Epithelial cell of prostate (primary cell): ENCODE measurements at regions not wholly inside any gene's neighbourhood (a gene's known extent, or its start where the extent isn't known, plus 50 kb on each side); places are given as distances from the start of the nearest gene placed in this dataset.
A peak's percentile ranks its signal among the peaks of the same experiment; 100 is the strongest.

Experiments
- DNase-seq: peaks from one replicate; pipeline ENCODE4 v3.0.0-alpha.2; 2011; ENCODE audit warnings: low read depth, low spot score
- H3K27ac ChIP-seq: fragments of 450-650 bp; 2 replicates; pipeline ENCODE4 v1.5.1; 2017; ENCODE audit warnings: mild to moderate bottlenecking

DNA sequence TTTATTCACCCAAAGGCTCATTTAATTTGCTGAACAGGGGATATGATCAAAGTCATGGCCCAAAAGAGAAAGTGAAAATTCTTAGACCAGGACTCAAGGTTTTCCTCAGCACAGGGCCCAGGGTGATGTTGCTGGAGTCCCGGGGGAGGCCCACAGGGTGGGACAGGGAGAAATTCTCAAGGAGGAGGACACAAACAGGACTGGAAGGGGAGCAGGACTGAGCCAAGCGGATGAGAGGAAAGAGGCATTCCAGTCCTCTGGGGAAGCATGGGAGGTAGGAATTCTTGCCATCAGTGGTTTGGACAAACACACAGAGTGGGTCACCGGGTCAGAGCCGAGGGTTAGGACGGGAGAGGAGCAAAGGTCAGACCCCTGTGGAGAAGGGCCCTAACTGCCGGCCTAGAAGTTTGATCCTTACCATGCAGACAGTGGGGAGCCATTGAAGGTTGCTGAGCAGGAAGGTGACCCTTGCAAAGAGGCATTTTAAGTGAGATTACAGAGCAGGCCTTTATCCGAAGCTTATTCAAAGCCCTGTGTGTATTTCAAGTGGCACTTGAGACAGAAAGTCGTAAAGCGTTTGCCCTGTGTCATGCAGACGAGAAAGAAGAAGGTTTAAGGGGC is 68.4 kb upstream of the PTGR2 start:
- no peak overlapping the region for H3K27ac ChIP-seq
- no peak for DNase-seq

DNA sequence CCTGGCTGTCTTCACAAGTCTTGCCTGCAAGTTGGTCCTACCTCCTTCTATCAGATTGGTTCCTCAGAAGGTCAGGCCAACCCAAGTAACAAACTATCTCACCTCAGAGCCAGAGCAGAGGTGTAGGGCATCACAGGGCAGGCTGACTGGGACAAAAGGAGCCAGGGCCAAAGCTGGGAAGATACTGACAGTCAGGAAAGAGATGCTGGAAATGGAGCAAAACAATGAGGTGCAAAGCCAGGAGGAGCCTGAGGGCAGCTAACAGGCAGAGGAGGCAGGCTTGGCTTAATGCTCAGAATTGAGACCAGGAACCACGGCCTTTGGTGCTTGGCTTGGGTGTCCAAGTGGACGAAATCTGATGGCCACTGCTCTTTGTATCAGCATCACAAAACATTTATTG is 68.4 kb upstream of the PNMA1 start:
- no peak overlapping the region for H3K27ac ChIP-seq
- no peak for DNase-seq

DNA sequence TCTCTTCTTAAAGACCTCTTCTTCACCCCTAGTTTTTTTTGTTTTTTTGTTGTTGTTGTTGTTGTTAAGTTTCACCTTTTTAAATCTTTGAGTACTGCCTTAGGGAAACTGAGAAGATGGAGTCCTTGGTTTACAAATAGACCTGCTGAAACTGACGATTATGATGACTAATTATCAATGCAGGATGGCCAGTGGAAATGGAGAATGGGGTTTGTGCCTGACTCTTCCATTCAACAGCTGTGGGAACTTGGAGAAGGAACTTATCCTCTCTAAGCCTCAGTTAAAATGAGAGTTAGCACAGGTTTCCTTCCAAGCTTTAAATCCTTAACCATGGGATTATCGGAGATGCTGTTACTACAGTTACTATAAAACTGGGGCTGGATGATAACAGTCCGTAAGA is 66.7 kb upstream of the PNMA1 start:
- DNase-seq, result no peak
- no peak overlapping the region for H3K27ac ChIP-seq

DNA sequence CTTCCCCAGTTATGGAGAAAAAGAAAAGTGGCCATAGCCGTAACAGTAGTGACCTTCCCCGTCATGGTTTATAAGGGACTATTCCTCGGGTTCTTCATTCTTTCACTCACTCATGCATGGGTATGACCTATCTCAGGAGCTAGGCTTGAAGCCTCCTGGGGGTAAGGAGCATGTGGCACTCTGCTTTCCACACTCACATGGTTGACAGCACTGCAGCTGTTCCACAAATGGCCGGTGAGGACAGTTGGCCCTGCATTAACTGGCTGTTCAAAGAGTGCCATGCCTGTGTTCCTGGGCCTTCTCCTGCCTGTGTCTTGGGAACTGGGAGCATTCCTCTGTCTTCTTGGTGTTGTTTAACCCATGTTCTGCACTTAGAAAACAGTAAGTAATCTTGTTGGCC is 66.2 kb upstream of the PNMA1 start:
- no peak overlapping the region for H3K27ac ChIP-seq

DNA sequence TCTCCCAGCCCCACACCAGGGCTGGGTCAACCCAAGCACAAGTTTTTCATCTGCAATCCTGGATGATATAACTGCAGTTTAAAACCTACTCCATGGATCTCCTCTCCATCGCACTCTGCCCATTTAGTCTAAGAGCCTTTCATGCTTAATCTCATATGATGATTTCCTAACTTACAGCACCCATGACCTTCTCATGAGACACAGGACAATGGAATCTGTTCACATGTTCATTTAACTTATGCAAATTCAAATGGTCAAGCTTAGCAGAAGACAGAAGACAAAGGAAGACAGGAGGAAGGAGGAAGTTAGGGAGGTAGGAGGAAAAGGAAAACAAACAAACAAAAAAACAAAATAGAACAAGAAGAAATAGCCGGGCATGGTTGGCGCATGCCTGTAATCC is 64.6 kb upstream of the PNMA1 start:
- no peak overlapping the region for H3K27ac ChIP-seq
- DNase-seq, result no peak

More for the DNA sequence above, 66.2 kb upstream of the PNMA1 start:
- DNase-seq, result no peak

DNA sequence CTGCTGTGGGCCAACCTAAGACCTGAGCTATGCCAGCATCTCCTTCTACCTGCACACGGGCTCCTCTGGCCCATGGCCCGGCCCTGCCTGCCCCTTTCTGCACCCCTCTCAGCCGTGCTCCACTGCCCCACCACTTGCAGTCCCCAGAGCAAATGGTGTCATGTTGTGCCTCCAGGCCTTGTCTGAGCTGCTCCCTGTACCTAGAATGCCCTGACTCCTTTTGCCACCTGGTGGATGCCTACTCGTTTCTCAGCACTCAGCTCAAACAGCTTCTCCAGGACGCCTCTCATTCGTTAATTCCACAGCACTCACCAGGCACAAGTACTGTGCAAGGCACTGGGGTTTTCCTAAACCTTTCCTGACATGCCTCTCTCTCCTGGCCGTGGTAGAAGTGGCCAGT is 63.2 kb upstream of the PNMA1 start:
- DNase-seq, result no peak
- no peak overlapping the region for H3K27ac ChIP-seq

DNA sequence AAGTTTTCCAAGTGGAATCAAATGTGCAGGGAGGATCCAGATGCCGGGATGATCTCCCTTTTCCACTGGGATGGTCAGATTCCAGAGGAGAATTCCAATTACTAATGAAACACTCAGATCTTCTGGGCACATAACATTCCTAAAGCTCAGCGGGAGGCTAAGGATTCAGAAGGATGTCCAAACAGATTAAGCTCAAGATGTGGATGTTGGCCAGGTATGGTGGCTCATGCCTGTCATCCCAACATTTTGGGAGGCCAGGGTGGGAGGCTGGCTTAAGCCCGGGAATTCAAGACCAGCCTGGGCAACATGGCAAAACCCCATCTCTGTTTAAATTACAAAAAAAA is 62.0 kb upstream of the PNMA1 start:
- no peak overlapping the region for H3K27ac ChIP-seq
- DNase-seq, result no peak

DNA sequence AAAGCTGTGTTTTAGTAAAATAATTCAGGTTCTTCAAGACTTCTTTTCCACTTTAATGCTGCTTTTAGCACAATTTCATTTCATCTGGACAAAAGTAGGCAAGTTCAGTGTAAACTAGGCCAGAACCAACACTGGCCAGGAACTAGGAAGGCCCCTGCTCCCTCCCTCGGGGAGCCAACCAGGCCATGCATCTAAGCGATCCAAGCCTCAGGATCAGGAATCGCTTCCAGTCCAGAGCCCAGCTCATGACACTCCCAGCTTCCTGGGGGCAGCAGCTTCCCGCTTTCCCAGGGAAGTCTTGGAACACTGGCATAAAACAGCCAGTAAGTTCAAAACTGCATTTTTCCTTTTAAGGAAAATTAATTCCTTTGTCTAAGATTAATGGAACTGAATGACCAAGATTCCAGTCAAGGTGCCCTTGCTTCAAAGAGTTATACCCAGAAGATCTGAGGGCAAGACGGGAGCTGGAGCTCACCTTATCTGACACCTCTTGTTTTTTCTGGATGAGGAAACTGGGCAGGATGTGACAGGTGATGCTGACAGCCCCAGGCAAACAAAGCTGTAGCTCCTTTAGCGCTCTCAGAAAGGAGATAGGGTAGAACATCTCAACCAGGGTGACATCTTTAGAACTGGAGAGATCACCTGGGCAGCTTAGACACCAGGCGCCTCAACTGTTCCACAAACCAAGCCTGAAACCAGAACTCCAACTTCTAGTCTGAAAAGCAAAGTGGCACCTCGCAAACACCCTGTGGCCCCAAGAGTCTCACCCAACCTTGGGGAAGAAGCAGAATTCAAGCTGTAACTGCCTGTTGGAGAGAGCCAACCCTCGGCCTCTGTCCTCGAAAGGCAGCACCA is 61.4 kb upstream of the PNMA1 start:
- no peak for DNase-seq
- no peak overlapping the region for H3K27ac ChIP-seq

DNA sequence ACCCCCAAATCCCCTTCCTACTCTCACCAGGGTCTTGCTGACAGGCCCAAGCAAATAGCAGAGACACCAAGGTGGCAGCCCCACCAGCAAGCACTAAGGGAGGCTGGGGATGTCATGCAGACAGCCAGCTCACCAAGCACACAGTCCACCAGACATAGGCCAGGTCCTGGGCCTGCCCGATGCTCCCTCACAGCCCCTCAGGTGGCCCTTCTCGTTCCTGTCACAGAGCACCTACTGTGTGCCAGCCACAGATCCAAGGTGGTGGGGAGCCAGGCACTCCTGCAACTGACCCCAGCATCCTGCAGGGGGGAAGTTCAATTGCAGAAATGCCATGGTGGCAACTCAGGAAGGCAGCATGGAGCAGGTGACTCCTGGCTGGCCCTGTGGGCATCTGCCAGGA is 60.5 kb upstream of the PNMA1 start:
- DNase-seq, result no peak
- no peak overlapping the region for H3K27ac ChIP-seq

DNA sequence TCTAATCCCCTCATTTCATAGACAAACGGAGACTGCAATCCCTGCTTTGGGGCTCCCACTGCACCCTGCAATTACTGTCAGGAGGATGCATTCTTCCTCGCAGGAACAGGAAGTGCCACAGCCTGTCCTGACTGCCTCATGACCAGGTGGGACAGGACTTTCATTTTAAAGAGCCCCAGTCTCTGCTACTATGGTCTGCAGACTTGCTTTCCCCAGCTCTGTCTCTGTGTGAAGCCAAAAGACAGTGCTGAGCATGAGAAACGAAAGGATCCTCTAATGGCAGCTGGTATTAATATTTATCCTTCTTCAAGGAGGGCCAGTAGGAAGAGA is 60.0 kb upstream of the PNMA1 start:
- H3K27ac ChIP-seq, result no peak overlapping the region
- DNase-seq, result no peak

DNA sequence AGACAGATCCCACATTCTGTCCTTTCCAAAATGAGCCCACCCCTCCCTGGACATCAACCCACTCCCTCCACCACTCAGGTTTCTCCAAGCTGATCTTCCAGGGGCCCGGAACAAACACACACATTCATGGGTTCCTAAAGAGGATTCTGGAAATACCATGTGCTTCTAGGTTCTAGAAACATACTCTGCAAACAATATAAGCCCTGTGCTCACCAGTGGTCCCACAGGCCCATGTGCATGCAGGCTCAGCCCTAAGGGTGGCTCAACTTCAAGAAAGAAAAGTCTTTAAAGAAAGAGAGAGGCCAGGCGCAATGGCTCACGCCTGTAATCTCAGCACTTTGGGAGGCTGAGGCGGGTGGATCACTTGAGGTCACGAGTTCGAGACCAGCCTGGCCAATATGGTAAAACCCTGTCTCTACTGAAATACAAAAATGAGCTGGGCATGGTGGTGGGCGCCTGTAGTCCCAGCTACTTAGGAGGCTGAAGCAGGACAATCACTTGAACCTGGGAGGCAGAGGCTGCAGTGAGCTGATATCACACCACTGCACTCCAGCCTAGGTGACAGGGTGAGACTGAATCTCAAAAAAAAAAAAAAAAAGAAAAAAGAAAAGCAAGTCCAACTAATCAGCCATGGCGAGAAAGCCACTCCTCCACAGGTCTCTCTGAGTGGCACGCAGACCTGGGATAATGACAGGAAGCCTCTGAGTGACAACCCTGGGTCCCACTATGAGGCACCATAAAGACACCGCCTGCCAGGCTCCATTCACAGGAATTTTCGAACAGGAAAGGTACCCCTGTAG is 59.5 kb upstream of the PNMA1 start:
- H3K27ac ChIP-seq, result no peak overlapping the region
- no peak for DNase-seq

DNA sequence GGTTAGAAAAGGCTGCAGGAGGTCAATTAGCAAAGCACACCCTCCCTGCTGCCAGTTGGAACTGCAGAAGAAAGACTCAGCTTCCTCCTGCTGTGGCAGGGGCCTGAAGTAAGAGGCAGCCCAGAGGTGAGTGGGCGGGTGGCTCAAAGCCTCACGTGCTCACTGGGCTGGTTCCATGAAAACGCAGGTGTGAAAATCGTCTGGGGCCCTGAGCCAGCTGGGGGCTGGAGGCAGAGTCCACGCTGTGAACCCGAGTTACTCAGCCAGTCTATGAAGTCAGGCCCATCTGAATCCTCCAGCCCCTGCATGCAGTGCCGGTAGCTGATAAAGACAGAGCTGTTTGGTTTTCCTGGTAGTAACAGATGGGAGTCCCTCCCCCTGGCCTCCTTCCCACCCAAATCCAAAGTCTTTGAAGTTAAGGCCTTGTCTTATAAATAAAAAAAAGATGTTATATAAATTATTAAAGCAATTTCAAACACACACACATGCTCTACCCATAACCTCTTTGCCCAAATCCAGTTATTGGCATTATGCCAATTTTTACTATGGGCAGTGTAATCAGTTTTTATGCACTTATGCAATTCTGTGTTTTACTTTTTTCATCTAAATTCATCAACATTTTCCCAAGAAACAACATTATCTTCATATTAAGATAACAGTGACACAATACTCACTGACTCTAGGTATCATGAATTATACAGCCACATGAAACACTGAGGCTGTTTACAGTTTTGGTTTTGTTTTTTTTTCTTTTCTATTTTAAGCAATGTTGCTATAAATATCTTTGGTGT is 57.9 kb upstream of the PNMA1 start:
- DNase-seq, result no peak
- peak overlapping the region; percentile 61 for H3K27ac ChIP-seq

DNA sequence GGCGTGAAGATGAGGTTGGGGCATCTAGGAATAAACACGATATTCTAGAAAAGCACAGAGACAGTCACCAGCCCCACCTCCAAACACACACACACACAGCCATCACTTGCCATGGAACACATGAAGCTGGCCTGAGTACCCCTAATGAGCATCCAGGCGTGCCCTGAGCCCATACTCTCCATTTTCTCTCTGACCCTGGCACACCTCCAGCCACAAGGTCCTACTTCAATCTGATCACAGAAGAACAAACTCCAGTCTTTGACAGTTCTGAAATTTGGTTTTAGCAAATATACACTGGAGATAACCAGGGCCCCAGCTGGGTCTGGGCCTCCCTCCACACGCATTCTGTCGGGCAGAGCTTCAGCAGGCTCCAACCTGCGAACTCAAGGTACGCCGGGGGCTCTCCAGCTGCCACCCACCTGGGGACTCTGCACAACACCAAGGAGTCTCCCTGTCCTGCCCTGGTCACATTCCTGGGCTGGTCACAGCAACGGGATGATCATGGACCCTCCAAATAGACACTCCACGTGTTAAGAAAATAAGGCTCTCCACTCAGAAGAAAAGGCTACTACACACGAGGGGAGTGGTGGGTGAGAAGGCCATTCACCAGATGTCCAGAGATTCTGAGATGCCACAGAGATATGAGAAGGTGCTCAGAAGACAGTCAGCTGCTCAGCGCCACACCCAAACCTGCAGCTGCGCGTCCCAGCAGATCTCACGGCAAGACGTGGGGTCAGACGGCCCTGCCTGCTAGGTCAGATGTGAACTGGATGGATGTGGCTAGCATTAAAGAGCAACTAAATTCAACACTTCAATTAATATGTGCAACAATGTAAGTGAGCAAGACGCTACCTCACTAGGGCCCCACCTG is 57.0 kb upstream of the PNMA1 start:
- peak overlapping the region; percentile 61 for H3K27ac ChIP-seq
- no peak for DNase-seq

DNA sequence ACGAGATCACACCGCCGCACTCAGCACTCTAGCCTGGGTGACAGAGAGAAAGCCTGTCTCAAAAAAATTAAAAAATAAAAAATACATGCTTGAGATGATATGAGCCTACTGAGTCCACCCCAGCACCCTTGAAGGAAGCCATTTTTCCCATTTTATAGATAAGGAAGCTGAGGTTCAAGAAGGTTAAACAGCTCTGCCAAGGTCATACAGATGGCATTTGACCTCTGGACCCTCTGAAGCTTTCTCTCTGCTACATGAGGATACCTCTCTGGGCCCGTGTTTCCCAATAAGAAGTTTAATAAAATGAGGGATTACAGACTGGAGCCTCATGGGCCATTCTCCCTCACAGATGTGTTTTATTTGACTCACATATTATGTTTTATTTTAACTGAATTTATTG is 53.9 kb upstream of the PNMA1 start:
- no peak overlapping the region for H3K27ac ChIP-seq
- no peak for DNase-seq

DNA sequence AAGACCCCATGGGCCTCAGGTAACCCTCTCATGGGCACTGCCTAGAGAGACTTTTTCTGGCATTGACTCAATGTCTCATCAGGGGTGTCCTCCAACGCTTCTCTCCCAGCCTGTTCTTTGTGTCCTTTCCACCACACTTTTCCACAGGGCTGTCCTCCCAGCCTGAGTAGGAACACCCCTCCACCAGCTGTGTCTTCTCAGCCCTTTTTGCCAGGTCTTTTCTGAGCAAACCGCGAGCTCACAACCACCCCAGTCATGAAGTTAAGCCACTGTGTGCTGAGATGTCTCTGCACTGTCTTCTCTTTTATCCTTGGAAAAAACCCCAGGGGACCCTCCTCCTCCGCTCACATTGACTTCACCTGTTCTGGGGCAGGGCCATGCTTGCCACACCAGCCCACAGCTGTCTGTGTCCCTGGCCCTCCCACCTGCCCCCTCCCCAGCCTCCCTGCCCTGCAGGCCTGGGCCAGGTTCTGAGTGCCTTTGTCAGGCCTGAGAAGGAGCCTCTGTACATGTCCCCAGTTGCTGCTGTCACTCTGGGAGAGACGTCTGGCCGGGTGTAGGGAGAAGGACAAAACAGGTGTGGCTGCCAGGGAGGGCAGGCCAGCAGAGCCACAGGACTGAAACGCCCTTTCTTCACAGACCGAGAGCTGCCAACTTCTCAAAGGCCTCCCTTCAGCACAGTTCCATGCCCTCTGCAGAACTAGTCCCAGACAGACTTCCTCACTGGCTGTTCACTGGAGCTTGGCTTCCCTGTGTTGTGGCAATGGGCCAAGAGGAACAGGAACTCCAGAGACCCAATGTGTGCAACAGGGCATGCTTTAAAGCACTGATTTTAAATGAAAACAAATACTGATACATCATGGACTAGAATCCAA is 50.5 kb upstream of the PNMA1 start:
- H3K27ac ChIP-seq, result peak overlapping the region; percentile 17
- no peak for DNase-seq
